GM10248 (cell line): ENCODE measurements at regions not wholly inside any gene's neighbourhood (a gene's known extent, or its start where the extent isn't known, plus 50 kb on each side); places are given as distances from the start of the nearest gene placed in this dataset.

Source experiments
- CTCF ChIA-PET: fragments of 300-600 bp; sonication (Branson Sonifier 250); formaldehyde crosslinking; extraction: SDS; loops from one replicate; lab custom pipeline; 2021; ENCODE audit warnings: antibody characterized with exemption; lab: Yijun Ruan, JAX
- POLR2A ChIA-PET: fragments of 350-650 bp; sonication (Branson Sonifier 250); formaldehyde crosslinking; extraction: SDS; loops from one replicate; lab custom pipeline; 2020; ENCODE audit warnings: antibody characterized with exemption; lab: Yijun Ruan, JAX
- DNase-seq: peaks from one replicate; pipeline ENCODE4 v3.0.0; 2012; ENCODE audit errors: extremely low spot score
- TF ChIP-seq, protein P1 (sequence below): IDR thresholded peaks from 2 replicates; pipeline ENCODE4 v1.5.1; 2012; ENCODE audit warnings: mild to moderate bottlenecking, low read depth; ENCODE audit errors: extremely low read depth, missing control alignments, control extremely low read depth

GRCh38 chr5:71806711-71807110 lies 87.6 kb downstream of the CARTPT start:
- TF ChIP-seq, protein P1, sequence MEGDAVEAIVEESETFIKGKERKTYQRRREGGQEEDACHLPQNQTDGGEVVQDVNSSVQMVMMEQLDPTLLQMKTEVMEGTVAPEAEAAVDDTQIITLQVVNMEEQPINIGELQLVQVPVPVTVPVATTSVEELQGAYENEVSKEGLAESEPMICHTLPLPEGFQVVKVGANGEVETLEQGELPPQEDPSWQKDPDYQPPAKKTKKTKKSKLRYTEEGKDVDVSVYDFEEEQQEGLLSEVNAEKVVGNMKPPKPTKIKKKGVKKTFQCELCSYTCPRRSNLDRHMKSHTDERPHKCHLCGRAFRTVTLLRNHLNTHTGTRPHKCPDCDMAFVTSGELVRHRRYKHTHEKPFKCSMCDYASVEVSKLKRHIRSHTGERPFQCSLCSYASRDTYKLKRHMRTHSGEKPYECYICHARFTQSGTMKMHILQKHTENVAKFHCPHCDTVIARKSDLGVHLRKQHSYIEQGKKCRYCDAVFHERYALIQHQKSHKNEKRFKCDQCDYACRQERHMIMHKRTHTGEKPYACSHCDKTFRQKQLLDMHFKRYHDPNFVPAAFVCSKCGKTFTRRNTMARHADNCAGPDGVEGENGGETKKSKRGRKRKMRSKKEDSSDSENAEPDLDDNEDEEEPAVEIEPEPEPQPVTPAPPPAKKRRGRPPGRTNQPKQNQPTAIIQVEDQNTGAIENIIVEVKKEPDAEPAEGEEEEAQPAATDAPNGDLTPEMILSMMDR = no peak
- no peak for DNase-seq
- POLR2A ChIA-PET = no interaction called here
- CTCF ChIA-PET = interaction anchor here (0.8 kb wide), 1 partner anchor 11 kb away, joined by 3 read pairs; no protein-coding TSS in a partner anchor

- ChIA-PET CTCF (no interaction called here), POLR2A (no interaction called here)
- TF ChIP-seq, protein P1 = no peak
- no peak for DNase-seq
Measured at GRCh38 chr5:71807909-71808308, 88.8 kb downstream of the CARTPT start.

GRCh38 chr5:71809446-71809845 lies 90.4 kb downstream of the CARTPT start:
- TF ChIP-seq, protein P1 = no peak
- ChIA-PET POLR2A (no interaction called here), CTCF (no interaction called here)
- no peak for DNase-seq

DNA sequence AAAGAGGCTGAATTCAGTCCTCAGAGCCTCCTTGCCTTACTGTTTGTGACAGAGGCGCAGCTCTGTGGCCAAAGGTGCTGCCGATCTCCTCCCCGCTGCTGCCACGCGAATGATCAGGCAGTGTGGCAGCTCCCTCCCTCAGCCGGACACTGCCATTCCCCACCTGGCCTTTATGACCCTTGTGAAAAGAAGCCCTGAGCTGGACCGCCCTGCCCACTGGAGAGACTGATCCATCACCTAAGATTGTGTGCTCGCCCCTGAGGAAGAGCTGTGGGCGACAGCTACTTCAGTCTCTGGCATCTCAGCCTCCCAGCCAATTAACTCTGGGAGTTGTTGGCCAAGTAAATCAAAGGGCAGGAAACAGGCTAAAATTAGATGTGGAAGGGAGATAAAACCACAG lies 90.9 kb downstream of the CARTPT start:
- CTCF ChIA-PET = no interaction called here
- POLR2A ChIA-PET = no interaction called here
- TF ChIP-seq, protein P1 = no peak
- DNase-seq = no peak

DNA sequence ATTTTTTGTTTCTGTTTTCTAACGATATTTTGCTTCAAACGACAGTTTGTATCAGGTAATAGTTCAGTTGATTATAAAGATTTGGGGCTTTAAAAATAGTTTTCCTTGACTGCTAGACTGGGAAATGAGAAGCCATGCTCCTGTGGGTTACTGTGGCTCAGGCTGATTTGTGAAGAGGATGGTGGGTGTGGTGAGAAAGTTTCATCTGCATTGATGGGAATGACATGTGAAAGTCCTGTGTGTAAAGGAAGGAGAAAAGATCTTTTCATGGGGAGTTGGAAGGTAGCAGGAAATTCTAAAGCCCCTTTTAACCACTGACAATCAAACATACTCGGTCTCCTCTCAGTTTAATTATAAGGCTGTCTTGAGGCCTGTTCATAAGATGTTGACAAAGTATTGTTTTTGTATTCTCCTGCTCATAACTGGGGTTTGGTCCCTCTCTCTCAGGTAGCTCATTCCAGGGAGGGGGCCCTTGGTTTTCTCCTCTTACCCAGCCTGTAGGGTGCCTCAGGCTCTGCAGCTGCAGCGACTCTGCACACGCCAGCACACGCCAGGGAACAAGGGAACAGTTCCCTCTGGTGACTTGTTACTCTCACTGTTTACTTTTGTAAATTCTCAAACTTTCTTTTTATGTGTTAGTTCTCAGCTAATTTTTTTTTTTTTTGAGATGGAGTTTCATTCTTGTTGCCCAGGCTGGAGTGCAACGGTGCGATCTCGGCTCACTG lies 91.6 kb downstream of the CARTPT start:
- TF ChIP-seq, protein P1 = no peak
- DNase-seq = no peak
- CTCF ChIA-PET = no interaction called here
- POLR2A ChIA-PET = no interaction called here

DNA sequence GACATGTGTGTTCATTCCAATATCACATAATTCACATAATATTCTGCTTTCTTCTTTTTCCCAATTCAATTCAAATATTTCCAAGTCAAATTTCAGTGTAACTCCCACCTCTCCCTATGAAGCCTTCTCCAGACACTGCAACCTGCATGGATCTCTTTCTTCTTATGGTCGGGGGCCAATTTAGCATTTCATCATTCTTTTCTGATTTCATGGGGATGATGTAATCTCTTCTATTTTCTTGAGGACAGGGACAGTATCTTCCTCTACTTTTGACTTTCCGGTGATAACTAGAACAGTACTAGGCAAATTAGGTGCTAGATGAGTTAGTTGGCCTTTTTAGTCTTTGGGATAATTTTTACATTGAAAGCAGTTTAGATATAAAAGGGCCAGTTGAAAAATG lies 92.7 kb downstream of the CARTPT start:
- no peak for DNase-seq
- POLR2A ChIA-PET = no interaction called here
- CTCF ChIA-PET = no interaction called here
- TF ChIP-seq, protein P1 = no peak
